Upper lobe of right lung (tissue), 1 donor: ENCODE measurements at regions not wholly inside any gene's neighbourhood (a gene's known extent, or its start where the extent isn't known, plus 50 kb on each side); places are given as distances from the start of the nearest gene placed in this dataset.
A peak's percentile ranks its signal among the peaks of the same experiment; 100 is the strongest.

Experiments
- ATAC-seq: fragments of 200-7000 bp; cut with Tn5 transposase; one replicate; pipeline ENCODE4 v1.9.1; 2020; ENCODE audit warnings: mild to moderate bottlenecking, moderate library complexity
- DNase-seq: peaks from one replicate; pipeline ENCODE4 v3.0.0-alpha.2; 2020
- H3K27ac ChIP-seq: fragments of 200-600 bp; one replicate; pipeline ENCODE4 v1.8.0; 2022
- H3K27me3 ChIP-seq: fragments of 200-600 bp; one replicate; pipeline ENCODE4 v1.8.0; 2022; ENCODE audit warnings: mild to moderate bottlenecking
- H3K36me3 ChIP-seq: fragments of 200-600 bp; one replicate; pipeline ENCODE4 v1.8.0; 2022
- H3K4me1 ChIP-seq: fragments of 200-600 bp; one replicate; pipeline ENCODE4 v1.8.0; 2022
- H3K4me3 ChIP-seq: fragments of 200-600 bp; one replicate; pipeline ENCODE4 v1.8.0; 2022; ENCODE audit warnings: mild to moderate bottlenecking
- H3K9me3 ChIP-seq: fragments of 200-600 bp; one replicate; pipeline ENCODE4 v1.8.0; 2022
- intact Hi-C: fragments of 100-400 bp; cut with DNase I; formaldehyde crosslinking; loops from one replicate; pipeline ENCODE4 v1.11.0; 2022
- TF ChIP-seq, protein P1 (sequence below): fragments of 200-600 bp; IDR thresholded peaks from one replicate; pipeline ENCODE4 v1.8.0; 2022; ENCODE audit warnings: antibody characterized with exemption
- donor health status: DM: no; HTN: yes; CAD: no; lungs with severe emphysema.

- TF ChIP-seq, protein P1, sequence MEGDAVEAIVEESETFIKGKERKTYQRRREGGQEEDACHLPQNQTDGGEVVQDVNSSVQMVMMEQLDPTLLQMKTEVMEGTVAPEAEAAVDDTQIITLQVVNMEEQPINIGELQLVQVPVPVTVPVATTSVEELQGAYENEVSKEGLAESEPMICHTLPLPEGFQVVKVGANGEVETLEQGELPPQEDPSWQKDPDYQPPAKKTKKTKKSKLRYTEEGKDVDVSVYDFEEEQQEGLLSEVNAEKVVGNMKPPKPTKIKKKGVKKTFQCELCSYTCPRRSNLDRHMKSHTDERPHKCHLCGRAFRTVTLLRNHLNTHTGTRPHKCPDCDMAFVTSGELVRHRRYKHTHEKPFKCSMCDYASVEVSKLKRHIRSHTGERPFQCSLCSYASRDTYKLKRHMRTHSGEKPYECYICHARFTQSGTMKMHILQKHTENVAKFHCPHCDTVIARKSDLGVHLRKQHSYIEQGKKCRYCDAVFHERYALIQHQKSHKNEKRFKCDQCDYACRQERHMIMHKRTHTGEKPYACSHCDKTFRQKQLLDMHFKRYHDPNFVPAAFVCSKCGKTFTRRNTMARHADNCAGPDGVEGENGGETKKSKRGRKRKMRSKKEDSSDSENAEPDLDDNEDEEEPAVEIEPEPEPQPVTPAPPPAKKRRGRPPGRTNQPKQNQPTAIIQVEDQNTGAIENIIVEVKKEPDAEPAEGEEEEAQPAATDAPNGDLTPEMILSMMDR = no peak
- intact Hi-C loops = no loop called here
- Histone ChIP-seq H3K4me3 (no peak overlapping the region), H3K27me3 (no peaks in the 10 kb centered on the region), H3K9me3 (no peaks in the 10 kb centered on the region), H3K36me3 (no peaks in the 10 kb centered on the region), H3K27ac (no peak overlapping the region), H3K4me1 (no peaks in the 10 kb centered on the region)
- ATAC-seq (no peak), DNase-seq (no peak)
Observed at GRCh38 chr13:47158593-47158992, 261.7 kb upstream of the HTR2A start.

DNA sequence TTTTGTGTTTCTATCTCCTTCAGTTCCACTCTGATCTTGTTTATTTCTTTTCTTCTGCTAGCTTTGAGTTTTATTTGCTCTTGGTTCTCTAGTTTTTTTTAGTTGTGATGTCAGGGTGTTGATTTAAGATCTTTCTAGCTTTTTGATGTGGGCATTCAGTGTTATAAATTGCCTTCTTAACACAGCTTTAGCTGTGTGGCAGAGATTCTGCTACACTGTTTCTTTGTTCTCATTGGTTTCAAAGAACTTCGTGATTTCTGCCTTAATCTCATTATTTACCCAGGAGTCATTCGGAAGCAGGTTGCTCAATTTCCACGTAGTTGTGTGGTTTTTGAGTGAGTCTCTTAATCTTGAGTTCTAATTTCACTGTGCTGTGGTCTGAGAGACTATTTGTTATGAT, 251.7 kb upstream of the HTR2A start:
- Histone ChIP-seq H3K9me3 (no peaks in the 10 kb centered on the region), H3K27ac (no peak overlapping the region), H3K27me3 (no peaks in the 10 kb centered on the region), H3K36me3 (no peaks in the 10 kb centered on the region), H3K4me3 (no peak overlapping the region), H3K4me1 (no peaks in the 10 kb centered on the region)
- ATAC-seq (peak; percentile 22), DNase-seq (no peak)
- TF ChIP-seq, protein P1 = no peak
- intact Hi-C loops = no loop called here

GRCh38 chr13:47147812-47148119, 250.9 kb upstream of the HTR2A start:
- no peak overlapping the region for H3K27ac ChIP-seq
- intact Hi-C loops = no loop called here
- DNase-seq (no peak), ATAC-seq (no peak)
- TF ChIP-seq, protein P1 = no peak
- H3K27me3 ChIP-seq = no peaks in the 10 kb centered on the region
- no peaks in the 10 kb centered on the region for H3K36me3 ChIP-seq
- H3K4me3 ChIP-seq = no peak overlapping the region
- no peaks in the 10 kb centered on the region for H3K9me3 ChIP-seq
- H3K4me1 ChIP-seq = no peaks in the 10 kb centered on the region

DNA sequence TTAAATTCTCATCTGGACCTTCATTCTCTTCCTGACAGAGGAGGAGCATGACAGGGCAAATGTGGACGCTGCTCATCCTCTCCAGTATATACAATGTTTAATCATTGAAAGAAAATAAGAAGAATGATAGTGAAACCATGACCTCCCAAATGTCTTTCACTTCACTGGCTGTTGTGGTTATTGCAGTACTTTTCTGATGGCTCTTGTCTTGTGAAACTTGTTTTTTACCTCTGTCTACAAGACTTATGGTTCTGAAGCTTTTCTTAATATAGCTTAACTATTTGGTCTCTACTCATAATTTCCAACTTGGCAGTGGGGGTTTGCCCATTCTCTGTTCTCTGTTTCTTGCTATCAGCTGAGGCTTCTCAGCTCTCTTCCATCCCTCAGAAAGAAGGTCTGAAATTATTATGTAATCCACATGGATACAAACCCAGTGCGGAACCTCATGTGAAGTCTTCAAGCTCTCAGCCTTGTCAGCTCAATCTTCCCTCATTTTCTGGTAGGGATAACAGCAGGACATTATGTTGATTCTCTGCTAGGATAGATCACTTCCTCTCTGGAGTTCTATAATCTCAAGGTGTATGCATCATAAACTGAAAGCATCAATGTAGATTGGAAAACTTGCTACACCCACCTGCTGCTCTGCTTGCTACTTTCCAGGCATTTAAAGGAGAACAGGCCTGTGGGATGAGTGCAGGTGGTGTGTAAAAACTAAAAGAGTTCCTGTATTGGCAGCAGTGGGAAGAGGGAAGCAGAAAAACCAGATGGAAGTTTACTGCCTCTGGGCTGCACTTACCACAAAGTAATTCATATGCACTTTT, 250.3 kb upstream of the HTR2A start:
- no peaks in the 10 kb centered on the region for H3K27me3 ChIP-seq
- DNase-seq = no peak
- no peak overlapping the region for H3K4me3 ChIP-seq
- H3K4me1 ChIP-seq = no peaks in the 10 kb centered on the region
- intact Hi-C loops = no loop called here
- TF ChIP-seq, protein P1 = no peak
- H3K36me3 ChIP-seq = no peaks in the 10 kb centered on the region
- H3K9me3 ChIP-seq = no peaks in the 10 kb centered on the region
- H3K27ac ChIP-seq = no peak overlapping the region
- no peak for ATAC-seq

DNA sequence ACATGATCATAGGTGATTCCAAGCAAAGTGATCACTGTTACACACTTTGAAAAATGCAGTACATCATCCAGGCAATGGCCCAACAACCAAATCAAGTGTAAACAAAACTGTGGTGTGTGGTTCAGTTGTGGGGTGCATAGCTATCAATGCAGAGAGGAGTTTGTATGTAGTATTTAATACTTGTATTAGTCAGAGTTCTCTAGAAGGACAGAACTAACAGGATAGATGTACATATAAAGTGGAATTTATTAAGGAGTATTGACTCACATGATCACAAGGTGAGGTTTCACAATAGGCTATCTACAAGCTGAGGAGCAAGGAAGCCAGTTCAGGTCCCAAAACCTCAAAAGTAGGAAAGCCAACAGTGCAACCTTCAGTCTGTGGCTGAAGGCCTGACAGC, 249.3 kb upstream of the HTR2A start:
- H3K4me3 ChIP-seq = no peak overlapping the region
- H3K27me3 ChIP-seq = no peaks in the 10 kb centered on the region
- H3K4me1 ChIP-seq = no peaks in the 10 kb centered on the region
- DNase-seq (no peak), ATAC-seq (no peak)
- H3K36me3 ChIP-seq = no peaks in the 10 kb centered on the region
- H3K27ac ChIP-seq = no peak overlapping the region
- TF ChIP-seq, protein P1 = no peak
- intact Hi-C loops = no loop called here
- no peaks in the 10 kb centered on the region for H3K9me3 ChIP-seq

GRCh38 chr13:47144782-47145181, 247.9 kb upstream of the HTR2A start:
- TF ChIP-seq, protein P1 = no peak
- DNase-seq (no peak), ATAC-seq (no peak)
- H3K27ac ChIP-seq = no peak overlapping the region
- no peak overlapping the region for H3K4me3 ChIP-seq
- no peaks in the 10 kb centered on the region for H3K9me3 ChIP-seq
- H3K36me3 ChIP-seq = no peaks in the 10 kb centered on the region
- intact Hi-C loops = no loop called here
- H3K27me3 ChIP-seq = no peaks in the 10 kb centered on the region
- no peaks in the 10 kb centered on the region for H3K4me1 ChIP-seq
